ENCODE measurements at regions not wholly inside any gene's neighbourhood (a gene's known extent, or its start where the extent isn't known, plus 50 kb on each side); places are given as distances from the start of the nearest gene placed in this dataset.
"Not testable (repeated sequence)": the region's sequence is repeated elsewhere in the genome, so short reads cannot be mapped to it uniquely, and the experiment has no call there.

- DNase-seq (ENCODE audit: low spot score) = no peak
These were observed 198.1 kb downstream of the CSNK1G3 start for GRCh38 chr5:123710031-123710430.

DNA sequence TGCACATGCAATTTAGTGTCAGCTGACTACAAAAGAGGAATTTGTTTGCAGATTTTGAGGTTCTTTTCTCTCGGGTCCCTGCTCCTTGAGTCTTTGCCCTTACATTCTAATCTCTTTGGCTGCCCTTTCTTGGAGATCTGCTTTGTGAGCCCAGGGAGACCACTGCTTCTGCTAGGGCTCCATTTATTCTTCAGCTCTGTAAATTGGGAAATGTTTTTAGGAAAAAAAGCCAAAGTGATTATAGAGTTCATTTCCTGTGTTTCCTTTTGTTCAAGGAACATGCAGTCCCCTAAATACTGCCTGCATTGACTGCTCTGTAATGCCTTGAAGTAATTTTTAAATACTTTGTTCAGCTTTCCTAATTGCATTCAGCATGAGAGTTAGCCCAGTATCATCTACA lies 197.4 kb downstream of the CSNK1G3 start:
- DNase-seq (ENCODE audit: low spot score) = no peak

- DNase-seq (ENCODE audit: low spot score) = no peak
These were observed 196.3 kb downstream of the CSNK1G3 start for GRCh38 chr5:123708074-123708806.

DNA sequence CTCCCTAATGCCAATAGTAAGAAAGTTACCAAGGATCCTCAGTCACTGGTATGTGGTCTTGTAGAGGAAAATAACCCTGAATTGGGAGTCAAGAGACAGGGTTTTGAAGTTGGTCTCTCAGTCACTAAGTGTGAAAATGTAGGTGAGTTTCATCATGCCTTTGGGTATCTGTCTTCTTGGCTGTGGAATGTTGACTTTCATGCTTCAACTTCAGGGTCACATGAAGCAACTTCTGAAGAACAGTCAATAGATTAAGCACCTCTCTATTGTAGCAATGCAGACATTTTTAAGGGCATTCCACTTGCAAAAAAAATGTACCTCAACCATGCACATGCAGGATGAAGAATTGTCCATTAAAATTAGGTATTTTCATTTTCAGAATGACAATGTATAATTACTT lies 194.6 kb downstream of the CSNK1G3 start:
- DNase-seq (ENCODE audit: low spot score) = no peak

DNA sequence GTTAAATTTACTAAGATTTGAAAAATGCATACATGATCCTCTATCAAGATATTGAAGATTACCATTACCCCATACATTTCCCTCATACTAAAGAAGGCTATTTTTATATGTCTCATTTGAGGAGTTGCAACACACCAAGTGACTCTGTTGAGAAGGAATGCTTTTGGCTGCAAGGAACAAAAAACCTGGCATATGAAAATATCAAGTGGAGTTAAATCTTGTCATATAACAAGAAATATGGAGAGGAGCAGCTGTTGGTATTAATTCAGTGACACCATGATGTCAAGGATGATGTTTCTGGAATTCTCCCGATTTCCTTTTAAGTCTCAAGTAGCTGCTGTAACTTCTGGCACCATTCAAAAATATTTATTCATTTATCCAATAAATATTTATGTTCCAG lies 193.8 kb downstream of the CSNK1G3 start:
- no peak for DNase-seq (ENCODE audit: low spot score)

DNA sequence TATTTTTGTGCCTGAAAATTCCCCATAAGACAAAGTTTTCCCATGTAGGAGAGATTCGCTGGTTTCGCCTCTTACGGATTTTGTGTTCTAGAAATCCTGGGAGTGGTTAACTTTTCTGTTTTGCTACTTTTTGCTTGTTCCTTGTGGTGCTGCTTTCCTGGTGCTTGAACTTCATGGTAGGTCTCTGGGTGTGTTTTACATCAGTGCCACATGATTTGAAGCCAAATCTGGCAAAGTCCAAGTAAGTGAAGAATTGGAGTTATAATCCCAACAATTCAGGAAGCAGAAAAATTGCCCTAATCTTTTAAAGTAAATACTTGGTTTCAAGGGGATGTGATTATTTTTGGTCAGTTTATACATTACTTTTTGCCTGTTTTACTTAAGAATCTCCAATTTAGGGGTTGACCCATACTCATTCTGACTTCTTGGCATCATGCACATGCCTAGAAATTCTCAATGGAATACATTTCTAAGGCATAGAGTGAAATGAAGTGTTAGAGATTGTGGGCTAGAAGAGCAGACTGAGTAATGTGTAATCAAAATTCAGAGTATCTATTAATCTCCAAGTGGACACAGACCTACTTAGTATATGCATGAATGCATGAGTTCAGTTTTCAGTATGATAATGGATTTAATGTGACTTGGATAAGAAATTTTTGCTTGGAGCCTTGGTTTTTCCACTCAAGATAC lies 189.7 kb downstream of the CSNK1G3 start:
- DNase-seq (ENCODE audit: low spot score) = no peak

DNA sequence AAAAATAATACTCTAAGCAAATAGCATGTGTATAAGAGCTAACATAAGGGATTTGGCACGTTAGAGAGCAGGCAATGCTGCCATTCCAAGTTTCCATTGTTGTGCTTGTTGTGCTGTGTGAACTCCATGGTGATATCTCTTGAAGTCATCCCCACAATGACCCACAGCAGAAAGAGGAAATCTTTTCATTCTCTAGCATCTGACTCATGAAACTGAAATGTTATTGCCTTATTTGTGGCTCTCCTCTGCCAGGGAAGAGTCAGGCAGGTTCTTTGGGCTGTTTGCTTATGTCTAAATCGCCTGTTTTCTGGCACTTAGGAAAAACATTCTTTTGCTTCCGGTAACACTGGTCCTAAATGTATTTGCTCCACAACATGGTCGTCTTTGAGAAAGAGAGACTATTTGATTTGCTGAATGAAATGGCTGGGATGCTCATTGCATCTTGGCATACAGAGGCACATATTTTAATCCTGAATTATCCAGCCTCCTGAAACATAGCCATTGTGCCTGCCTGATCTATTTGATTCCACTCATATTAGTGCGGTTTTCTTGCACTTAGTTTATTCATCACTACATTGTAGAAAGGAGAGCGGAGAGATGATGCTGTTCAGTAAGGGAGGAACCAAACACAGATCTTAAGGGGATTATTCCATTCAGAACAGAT lies 188.8 kb downstream of the CSNK1G3 start:
- peak; percentile 95 for DNase-seq (ENCODE audit: low spot score)

- DNase-seq (ENCODE audit: low spot score) = no peak
These were observed 187.6 kb downstream of the CSNK1G3 start for GRCh38 chr5:123699571-123699970.

DNA sequence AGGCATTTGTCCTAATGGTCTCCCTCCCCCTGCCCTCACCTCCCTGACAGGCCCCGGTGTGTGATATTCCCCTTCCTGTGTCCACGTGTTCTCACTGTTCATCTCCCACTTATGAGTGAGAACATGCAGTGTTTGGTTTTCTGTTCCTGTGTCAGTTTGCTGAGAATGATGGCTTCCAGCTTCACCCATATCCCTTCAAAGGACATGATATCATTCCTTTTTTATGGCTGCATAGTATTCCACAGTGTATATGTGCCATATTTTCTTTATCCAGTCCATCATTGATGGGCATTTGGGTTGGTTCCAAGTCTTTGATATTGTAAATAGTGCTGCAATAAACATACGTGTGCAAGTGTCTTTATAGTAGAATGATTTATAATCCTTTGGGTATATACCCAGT lies 187.0 kb downstream of the CSNK1G3 start:
- not testable (repeated sequence) for DNase-seq (ENCODE audit: low spot score)

DNA sequence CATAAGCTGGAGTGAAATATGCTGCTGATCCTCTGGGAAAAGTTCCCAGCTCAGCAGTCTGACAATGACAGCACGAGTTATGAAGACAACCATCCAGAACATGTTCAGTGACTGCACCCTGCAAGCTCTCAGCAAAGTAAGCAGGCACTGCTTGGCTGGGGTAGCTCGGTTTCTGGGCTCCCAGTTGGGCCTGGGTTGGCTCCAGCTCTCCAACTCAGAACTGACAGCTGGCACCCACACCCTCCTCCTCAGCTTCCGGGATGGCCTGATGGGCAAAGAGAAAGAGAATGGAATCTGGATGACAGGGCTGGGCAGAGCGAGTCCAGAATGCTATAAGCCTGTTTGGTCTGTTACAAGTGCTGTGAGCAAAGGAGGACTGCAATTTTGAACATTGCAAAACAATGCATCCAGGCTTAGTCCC lies 185.0 kb downstream of the CSNK1G3 start:
- no peak for DNase-seq (ENCODE audit: low spot score)

DNA sequence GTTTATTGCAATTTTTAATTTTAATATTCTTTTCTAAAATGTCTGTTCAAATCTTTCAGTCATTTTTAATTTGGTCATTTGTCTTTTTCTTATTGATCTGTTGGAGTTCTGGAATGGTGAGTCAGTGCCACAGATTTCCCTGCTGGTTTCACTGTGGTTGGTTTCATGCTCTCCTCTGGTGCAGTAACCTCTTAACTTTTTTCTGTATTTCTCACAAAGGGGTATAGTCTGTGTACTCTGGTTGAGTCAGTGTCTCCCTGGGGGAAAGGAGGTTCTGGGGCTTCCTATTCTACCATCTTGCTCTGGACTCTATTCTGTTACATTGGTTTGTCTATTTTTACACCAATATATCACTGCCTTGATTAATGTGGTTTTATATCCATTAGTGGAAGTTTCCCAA lies 178.8 kb downstream of the CSNK1G3 start:
- no peak for DNase-seq (ENCODE audit: low spot score)

DNA sequence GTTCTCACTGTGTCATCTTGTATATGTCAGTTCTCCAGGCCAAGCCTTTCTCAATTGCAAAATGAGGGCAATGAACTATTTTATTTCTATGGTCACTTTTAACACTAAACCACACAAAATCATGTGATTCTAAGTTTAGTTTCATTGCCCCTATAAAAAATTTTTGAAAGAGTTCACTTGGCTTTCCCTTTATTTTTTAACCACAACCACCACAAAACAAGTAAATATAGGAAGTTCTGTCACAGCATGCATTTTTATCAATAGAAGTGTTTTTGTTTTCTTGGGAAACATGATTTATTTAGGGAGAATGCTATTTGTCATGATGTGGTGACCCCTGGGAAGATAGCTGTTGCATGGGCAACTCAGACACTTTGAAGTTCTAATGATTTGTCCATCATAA lies 169.1 kb downstream of the CSNK1G3 start:
- DNase-seq (ENCODE audit: low spot score) = no peak

- DNase-seq (ENCODE audit: low spot score) = no peak
These were observed 161.1 kb downstream of the CSNK1G3 start for GRCh38 chr5:123673107-123673506.

DNA sequence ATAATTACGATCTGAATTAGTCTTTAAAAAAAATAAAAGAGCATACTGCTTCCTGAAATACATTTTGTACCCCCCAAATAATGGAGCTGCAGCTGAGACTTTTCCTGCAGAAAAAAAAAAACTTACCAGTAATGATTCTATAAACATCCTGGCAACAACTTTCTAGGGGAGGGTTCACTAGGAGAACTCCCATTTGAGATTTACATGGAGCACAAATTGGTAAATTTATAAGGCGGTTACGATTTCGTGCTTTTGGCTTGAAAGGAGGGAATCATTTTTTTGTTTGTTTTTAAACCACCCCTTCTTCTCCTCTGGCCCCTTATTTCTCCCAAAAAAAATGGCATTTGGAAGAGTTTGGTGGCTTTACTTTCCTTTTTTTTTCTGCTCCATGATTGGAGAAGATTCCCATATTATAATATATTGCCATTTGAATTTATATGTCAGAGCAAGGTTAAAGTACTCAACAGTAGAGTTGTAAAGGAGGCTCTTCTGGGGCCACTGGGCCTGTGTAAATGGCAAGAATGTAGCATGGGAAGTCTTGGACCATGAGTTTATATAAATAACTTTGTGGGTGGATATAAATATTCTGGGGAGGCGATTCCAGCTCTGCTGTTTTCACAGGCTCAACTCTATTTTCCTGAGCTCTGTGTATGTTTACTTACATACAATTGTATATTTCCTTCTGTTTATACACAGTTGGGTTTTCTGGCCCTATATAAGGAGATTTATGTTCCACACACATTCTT lies 159.9 kb downstream of the CSNK1G3 start:
- no peak for DNase-seq (ENCODE audit: low spot score)

GRCh38 chr5:123671042-123671441 lies 159.1 kb downstream of the CSNK1G3 start:
- peak; percentile 36 for DNase-seq (ENCODE audit: low spot score)
